ENCODE measurements at regions not wholly inside any gene's neighbourhood (a gene's known extent, or its start where the extent isn't known, plus 50 kb on each side); places are given as distances from the start of the nearest gene placed in this dataset.
"Not testable (repeated sequence)": the region's sequence is repeated elsewhere in the genome, so short reads cannot be mapped to it uniquely, and the experiment has no call there.

DNA sequence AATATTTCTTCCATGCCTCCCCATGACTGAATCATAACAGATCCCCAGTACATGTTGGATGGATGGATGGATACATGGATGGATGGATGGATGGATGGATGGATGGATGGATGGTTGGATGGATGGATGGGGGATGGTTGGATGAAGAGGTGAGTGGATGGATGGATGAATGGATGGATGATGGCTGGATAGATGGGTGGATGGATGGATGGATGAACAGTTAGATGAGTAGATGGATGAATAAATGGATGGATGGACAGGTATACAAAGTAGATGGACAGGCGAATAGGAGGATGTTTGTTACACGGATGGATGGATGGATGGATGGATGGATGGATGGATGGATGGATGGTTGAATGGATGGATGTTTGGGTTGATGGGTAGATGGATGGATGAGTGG, 120.0 kb upstream of the HAND1 start:
- no peak for TF ChIP-seq EZH2phosphoT487 (IDR thresholded peaks at IDR 0.05; ENCODE audit: low read length)
- TF ChIP-seq, protein P1, sequence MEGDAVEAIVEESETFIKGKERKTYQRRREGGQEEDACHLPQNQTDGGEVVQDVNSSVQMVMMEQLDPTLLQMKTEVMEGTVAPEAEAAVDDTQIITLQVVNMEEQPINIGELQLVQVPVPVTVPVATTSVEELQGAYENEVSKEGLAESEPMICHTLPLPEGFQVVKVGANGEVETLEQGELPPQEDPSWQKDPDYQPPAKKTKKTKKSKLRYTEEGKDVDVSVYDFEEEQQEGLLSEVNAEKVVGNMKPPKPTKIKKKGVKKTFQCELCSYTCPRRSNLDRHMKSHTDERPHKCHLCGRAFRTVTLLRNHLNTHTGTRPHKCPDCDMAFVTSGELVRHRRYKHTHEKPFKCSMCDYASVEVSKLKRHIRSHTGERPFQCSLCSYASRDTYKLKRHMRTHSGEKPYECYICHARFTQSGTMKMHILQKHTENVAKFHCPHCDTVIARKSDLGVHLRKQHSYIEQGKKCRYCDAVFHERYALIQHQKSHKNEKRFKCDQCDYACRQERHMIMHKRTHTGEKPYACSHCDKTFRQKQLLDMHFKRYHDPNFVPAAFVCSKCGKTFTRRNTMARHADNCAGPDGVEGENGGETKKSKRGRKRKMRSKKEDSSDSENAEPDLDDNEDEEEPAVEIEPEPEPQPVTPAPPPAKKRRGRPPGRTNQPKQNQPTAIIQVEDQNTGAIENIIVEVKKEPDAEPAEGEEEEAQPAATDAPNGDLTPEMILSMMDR (IDR thresholded peaks at IDR 0.05; ENCODE audit: low read length): no peak
- TF ChIP-seq EZH2 (optimal IDR thresholded peaks at IDR 0.05; ENCODE audit: low read depth, low read length): no peak
- H3K79me2 ChIP-seq (ENCODE audit: low read length): no peaks in the 10 kb centered on the region
- no peaks in the 10 kb centered on the region for H3K4me1 ChIP-seq (ENCODE audit: low read length)
- H3K4me3 ChIP-seq (ENCODE audit: low read length): no peak overlapping the region
- no peak for DNase-seq
- no peaks in the 10 kb centered on the region for H3K9me2 ChIP-seq (replicated peaks; ENCODE audit: insufficient read depth, low read length)
- H4K20me1 ChIP-seq (ENCODE audit: insufficient read depth, low read length): no peaks in the 10 kb centered on the region
- H3F3A ChIP-seq (ENCODE audit: insufficient read depth, low read length): no peaks in the 10 kb centered on the region
- H3K27ac ChIP-seq (ENCODE audit: low read length): no peak overlapping the region
- no peak overlapping the region for H2AFZ ChIP-seq (ENCODE audit: low read length)
- no peak overlapping the region for H3K9ac ChIP-seq (ENCODE audit: low read length)
- no peaks in the 10 kb centered on the region for H3K27me3 ChIP-seq (replicated peaks; ENCODE audit: insufficient read depth, low read length)
- no peaks in the 10 kb centered on the region for H3K36me3 ChIP-seq (replicated peaks; ENCODE audit: insufficient read depth, low read length)
- no peak overlapping the region for H3K4me2 ChIP-seq (ENCODE audit: low read depth, low read length)
- H3K9me3 ChIP-seq (replicated peaks; ENCODE audit: insufficient read depth, low read length): no peaks in the 10 kb centered on the region

DNA sequence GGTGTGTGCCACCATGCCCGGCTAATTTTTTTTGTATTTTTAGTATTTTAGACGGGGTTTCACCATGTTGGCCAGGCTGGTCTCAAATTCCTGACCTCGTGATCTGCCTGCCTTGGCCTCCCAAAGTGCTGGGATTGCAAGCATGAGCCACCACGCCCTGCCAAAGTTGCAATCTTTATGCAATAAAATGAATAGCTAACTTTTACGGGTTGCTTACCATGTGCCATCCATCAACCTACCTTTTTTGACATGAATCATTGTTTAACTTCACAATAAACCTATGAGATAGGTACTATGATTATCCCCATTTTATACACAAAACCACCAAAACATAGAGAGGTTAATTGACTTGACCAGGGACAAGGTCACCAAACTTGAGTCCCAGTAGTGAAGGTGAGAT, 118.8 kb upstream of the HAND1 start:
- not testable (repeated sequence) for H3F3A ChIP-seq (ENCODE audit: insufficient read depth, low read length); H3K27ac ChIP-seq (ENCODE audit: low read length); H4K20me1 ChIP-seq (ENCODE audit: insufficient read depth, low read length); H3K79me2 ChIP-seq (ENCODE audit: low read length); DNase-seq; H3K9ac ChIP-seq (ENCODE audit: low read length); H3K4me3 ChIP-seq (ENCODE audit: low read length); H3K4me2 ChIP-seq (ENCODE audit: low read depth, low read length); H3K36me3 ChIP-seq (replicated peaks; ENCODE audit: insufficient read depth, low read length); H3K9me3 ChIP-seq (replicated peaks; ENCODE audit: insufficient read depth, low read length); H2AFZ ChIP-seq (ENCODE audit: low read length); H3K27me3 ChIP-seq (replicated peaks; ENCODE audit: insufficient read depth, low read length); H3K9me2 ChIP-seq (replicated peaks; ENCODE audit: insufficient read depth, low read length); H3K4me1 ChIP-seq (ENCODE audit: low read length)

DNA sequence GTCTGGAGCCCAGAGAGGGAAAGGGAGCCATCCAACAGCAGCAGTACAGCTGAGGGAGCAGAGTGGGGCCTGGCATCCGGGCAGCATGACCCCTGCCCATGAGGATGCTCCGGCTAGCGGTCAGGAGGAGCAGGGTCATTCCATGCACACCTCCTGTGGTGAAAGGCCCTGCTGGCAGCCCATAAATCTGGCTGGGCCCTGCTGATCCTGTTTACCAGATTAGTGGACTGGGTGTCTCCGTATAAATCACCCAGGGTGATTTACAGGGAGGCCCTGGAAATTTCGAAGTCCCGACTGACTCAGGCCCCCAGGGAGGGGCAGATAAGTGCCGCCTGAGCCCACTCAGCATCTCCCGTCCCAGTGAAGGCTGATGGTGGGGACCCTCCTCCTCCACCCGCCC, 117.6 kb upstream of the HAND1 start:
- no peaks in the 10 kb centered on the region for H3F3A ChIP-seq (ENCODE audit: insufficient read depth, low read length)
- H3K9me2 ChIP-seq (replicated peaks; ENCODE audit: insufficient read depth, low read length): no peaks in the 10 kb centered on the region
- no peaks in the 10 kb centered on the region for H3K9me3 ChIP-seq (replicated peaks; ENCODE audit: insufficient read depth, low read length)
- no peaks in the 10 kb centered on the region for H3K36me3 ChIP-seq (replicated peaks; ENCODE audit: insufficient read depth, low read length)
- no peak overlapping the region for H3K4me3 ChIP-seq (ENCODE audit: low read length)
- H3K27ac ChIP-seq (ENCODE audit: low read length): no peak overlapping the region
- no peak overlapping the region for H2AFZ ChIP-seq (ENCODE audit: low read length)
- no peaks in the 10 kb centered on the region for H3K27me3 ChIP-seq (replicated peaks; ENCODE audit: insufficient read depth, low read length)
- H3K9ac ChIP-seq (ENCODE audit: low read length): no peak overlapping the region
- no peaks in the 10 kb centered on the region for H3K79me2 ChIP-seq (ENCODE audit: low read length)
- H3K4me2 ChIP-seq (ENCODE audit: low read depth, low read length): no peak overlapping the region
- TF ChIP-seq, protein P1 (IDR thresholded peaks at IDR 0.05; ENCODE audit: low read length): no peak
- TF ChIP-seq EZH2phosphoT487 (IDR thresholded peaks at IDR 0.05; ENCODE audit: low read length) (no peak), EZH2 (optimal IDR thresholded peaks at IDR 0.05; ENCODE audit: low read depth, low read length) (no peak)
- H4K20me1 ChIP-seq (ENCODE audit: insufficient read depth, low read length): no peaks in the 10 kb centered on the region
- no peaks in the 10 kb centered on the region for H3K4me1 ChIP-seq (ENCODE audit: low read length)
- DNase-seq: no peak

DNA sequence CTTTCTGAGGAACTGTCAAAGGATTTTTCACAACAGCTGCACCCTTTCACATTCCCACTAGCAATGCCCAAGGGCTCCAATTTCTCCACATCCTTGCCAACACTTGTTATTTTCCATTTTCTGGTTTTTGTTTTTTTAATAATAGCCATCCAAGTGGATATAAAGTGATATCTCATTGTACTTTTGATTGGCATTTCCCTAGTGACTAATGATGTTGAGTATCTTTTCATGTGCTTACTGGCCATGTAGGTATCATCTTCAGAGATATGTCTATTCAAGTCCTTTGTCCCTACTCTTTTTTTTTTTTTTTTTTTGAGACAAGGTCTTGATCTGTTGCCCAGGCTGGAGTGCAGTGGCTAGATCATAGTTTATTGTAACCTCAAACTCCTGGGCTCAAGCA, 115.8 kb upstream of the HAND1 start:
- Histone ChIP-seq H3K27me3 (replicated peaks; ENCODE audit: insufficient read depth, low read length) (no peaks in the 10 kb centered on the region), H2AFZ (ENCODE audit: low read length) (no peak overlapping the region), H3K27ac (ENCODE audit: low read length) (no peak overlapping the region), H3K4me2 (ENCODE audit: low read depth, low read length) (no peak overlapping the region), H3K36me3 (replicated peaks; ENCODE audit: insufficient read depth, low read length) (no peaks in the 10 kb centered on the region), H4K20me1 (ENCODE audit: insufficient read depth, low read length) (no peaks in the 10 kb centered on the region), H3K9ac (ENCODE audit: low read length) (no peak overlapping the region), H3K9me3 (replicated peaks; ENCODE audit: insufficient read depth, low read length) (no peaks in the 10 kb centered on the region), H3K4me3 (ENCODE audit: low read length) (no peak overlapping the region), H3K4me1 (ENCODE audit: low read length) (no peaks in the 10 kb centered on the region), H3F3A (ENCODE audit: insufficient read depth, low read length) (no peaks in the 10 kb centered on the region), H3K79me2 (ENCODE audit: low read length) (no peaks in the 10 kb centered on the region), H3K9me2 (replicated peaks; ENCODE audit: insufficient read depth, low read length) (no peaks in the 10 kb centered on the region)
- no peak for DNase-seq
- TF ChIP-seq EZH2 (optimal IDR thresholded peaks at IDR 0.05; ENCODE audit: low read depth, low read length) (no peak), EZH2phosphoT487 (IDR thresholded peaks at IDR 0.05; ENCODE audit: low read length) (no peak)
- TF ChIP-seq, protein P1 (IDR thresholded peaks at IDR 0.05; ENCODE audit: low read length): no peak

Data from MM.1S (cell line).